Upper lobe of right lung (tissue), 1 donor: ENCODE measurements at regions not wholly inside any gene's neighbourhood (a gene's known extent, or its start where the extent isn't known, plus 50 kb on each side); places are given as distances from the start of the nearest gene placed in this dataset.

Experiments
- ATAC-seq: fragments of 200-7000 bp; cut with Tn5 transposase; one replicate; pipeline ENCODE4 v1.9.1; 2020; ENCODE audit warnings: mild to moderate bottlenecking, moderate library complexity
- DNase-seq: peaks from one replicate; pipeline ENCODE4 v3.0.0-alpha.2; 2020
- H3K27ac ChIP-seq: fragments of 200-600 bp; one replicate; pipeline ENCODE4 v1.8.0; 2022
- H3K27me3 ChIP-seq: fragments of 200-600 bp; one replicate; pipeline ENCODE4 v1.8.0; 2022; ENCODE audit warnings: mild to moderate bottlenecking
- H3K36me3 ChIP-seq: fragments of 200-600 bp; one replicate; pipeline ENCODE4 v1.8.0; 2022
- H3K4me1 ChIP-seq: fragments of 200-600 bp; one replicate; pipeline ENCODE4 v1.8.0; 2022
- H3K4me3 ChIP-seq: fragments of 200-600 bp; one replicate; pipeline ENCODE4 v1.8.0; 2022; ENCODE audit warnings: mild to moderate bottlenecking
- H3K9me3 ChIP-seq: fragments of 200-600 bp; one replicate; pipeline ENCODE4 v1.8.0; 2022
- intact Hi-C: fragments of 100-400 bp; cut with DNase I; formaldehyde crosslinking; loops from one replicate; pipeline ENCODE4 v1.11.0; 2022
- TF ChIP-seq, protein P1 (sequence below): fragments of 200-600 bp; IDR thresholded peaks from one replicate; pipeline ENCODE4 v1.8.0; 2022; ENCODE audit warnings: antibody characterized with exemption
- donor health status: DM: no; HTN: yes; CAD: no; lungs with severe emphysema.

DNA sequence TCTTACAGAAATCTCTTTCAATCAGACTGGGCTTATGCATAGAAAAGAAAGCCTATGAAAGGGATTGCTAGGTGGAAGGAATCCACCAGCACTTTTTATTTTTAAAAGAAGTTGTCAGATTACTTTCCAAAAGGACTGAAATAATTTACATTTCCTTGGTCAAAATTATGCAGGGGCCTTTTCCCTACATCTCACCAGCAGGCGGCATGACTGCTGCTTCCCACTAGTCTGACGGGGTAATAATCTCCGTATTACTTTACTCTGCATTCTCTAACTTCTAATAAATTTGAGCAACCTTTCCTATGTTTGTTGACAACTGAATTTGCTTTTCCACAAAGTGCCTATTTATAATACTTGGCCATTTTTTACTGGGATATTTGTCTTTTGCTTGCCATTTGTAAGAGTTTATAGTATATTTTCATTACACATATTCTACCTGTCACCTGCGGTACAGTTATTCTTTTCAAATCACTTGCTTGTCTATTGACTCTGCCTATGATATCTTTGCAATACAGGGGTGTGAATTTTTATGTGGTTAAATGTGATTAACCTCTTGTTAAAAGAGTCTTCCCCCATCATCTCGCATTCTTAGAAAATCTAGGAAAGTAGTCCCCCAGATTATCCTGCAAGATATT is 51.9 kb upstream of the USP47 start:
- Histone ChIP-seq H3K27ac (no peak overlapping the region), H3K36me3 (no peaks in the 10 kb centered on the region), H3K9me3 (no peaks in the 10 kb centered on the region), H3K4me1 (no peaks in the 10 kb centered on the region), H3K27me3 (no peaks in the 10 kb centered on the region), H3K4me3 (no peak overlapping the region)
- DNase-seq, result no peak
- ATAC-seq, result no peak
- TF ChIP-seq, protein P1, sequence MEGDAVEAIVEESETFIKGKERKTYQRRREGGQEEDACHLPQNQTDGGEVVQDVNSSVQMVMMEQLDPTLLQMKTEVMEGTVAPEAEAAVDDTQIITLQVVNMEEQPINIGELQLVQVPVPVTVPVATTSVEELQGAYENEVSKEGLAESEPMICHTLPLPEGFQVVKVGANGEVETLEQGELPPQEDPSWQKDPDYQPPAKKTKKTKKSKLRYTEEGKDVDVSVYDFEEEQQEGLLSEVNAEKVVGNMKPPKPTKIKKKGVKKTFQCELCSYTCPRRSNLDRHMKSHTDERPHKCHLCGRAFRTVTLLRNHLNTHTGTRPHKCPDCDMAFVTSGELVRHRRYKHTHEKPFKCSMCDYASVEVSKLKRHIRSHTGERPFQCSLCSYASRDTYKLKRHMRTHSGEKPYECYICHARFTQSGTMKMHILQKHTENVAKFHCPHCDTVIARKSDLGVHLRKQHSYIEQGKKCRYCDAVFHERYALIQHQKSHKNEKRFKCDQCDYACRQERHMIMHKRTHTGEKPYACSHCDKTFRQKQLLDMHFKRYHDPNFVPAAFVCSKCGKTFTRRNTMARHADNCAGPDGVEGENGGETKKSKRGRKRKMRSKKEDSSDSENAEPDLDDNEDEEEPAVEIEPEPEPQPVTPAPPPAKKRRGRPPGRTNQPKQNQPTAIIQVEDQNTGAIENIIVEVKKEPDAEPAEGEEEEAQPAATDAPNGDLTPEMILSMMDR, result peak; percentile 43
- intact Hi-C loops, result loop anchor here (5.0 to 10.0 kb wide), 2 partner anchors 485 to 753 kb away; no protein-coding TSS in a partner anchor

DNA sequence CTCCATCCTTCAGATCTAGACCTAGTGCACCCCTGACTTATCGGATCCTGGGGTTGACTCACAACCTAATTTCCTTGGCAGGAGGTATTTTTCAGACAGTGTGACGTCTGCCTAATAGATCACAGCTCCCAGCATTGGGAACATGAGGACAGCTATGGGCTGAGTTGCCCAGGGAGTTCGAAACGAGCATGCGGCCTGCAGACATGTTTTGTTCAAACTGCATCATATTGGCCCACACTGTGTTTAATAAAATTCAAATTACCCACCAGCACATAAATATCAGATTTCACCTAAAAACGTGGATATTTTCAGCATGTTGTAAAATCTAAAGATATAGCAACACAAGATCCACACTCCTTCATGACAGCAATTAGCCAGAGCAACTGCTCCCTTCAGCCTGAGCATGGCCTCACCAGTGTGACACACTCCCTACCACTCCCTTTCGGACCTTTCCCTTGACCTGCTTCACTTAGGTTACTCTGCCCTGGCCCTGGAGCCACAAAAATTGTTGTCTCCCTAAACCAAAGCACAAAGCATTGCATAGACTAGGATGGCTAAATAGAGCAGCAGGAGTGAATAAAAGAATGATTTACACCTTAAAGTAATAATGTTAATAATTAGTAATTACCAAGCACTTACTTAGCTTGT is 53.6 kb upstream of the USP47 start:
- no peak for ATAC-seq
- intact Hi-C loops, result loop anchor here (5.0 kb wide), 1 partner anchor 751 kb away; no protein-coding TSS in a partner anchor
- Histone ChIP-seq H3K36me3 (no peaks in the 10 kb centered on the region), H3K4me1 (no peaks in the 10 kb centered on the region), H3K9me3 (no peaks in the 10 kb centered on the region), H3K27ac (no peak overlapping the region), H3K4me3 (no peak overlapping the region), H3K27me3 (no peaks in the 10 kb centered on the region)
- DNase-seq, result no peak
- TF ChIP-seq, protein P1, result no peak

DNA sequence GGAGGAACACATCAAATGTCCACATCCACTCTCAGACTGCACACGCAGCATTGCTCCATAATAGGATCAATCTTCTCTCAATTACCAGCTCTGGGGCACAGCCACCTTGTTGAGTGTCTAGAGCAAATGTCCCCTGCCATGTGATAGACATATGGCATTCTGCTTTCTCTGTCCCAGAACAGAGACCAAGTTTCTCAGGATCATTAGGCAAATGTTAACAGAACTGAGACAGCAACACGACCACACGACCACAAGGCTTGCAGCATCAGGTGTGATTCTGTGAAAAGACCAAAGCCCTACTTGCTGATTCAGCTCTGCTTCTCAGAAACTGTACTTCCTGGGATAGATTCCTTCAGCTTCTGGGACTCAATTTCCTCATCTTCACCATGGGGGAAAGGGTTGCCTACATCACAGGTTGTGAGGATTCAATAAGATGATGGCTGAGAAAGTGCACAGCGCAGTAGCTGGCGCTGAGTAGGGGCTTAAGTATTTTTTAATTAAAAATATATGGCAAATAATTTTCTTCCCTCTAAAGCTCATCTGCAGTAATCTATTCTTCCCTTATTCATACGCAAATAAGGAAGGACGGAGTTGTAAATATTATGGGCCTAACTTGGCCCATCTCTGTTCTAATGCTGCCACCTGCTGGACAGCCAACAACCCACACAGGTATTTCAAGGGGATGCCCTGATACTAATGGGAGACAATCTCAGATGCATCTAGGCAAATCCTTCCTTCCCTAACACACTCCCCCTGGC is 54.3 kb upstream of the USP47 start:
- Histone ChIP-seq H3K4me1 (no peaks in the 10 kb centered on the region), H3K4me3 (no peak overlapping the region), H3K36me3 (no peaks in the 10 kb centered on the region), H3K27ac (no peak overlapping the region), H3K27me3 (no peaks in the 10 kb centered on the region), H3K9me3 (no peaks in the 10 kb centered on the region)
- DNase-seq (peak; percentile 74), ATAC-seq (peak; percentile 96)
- TF ChIP-seq, protein P1, result peak; percentile 89
- intact Hi-C loops, result loop anchor here (5.0 kb wide), 1 partner anchor 750 kb away; no protein-coding TSS in a partner anchor

DNA sequence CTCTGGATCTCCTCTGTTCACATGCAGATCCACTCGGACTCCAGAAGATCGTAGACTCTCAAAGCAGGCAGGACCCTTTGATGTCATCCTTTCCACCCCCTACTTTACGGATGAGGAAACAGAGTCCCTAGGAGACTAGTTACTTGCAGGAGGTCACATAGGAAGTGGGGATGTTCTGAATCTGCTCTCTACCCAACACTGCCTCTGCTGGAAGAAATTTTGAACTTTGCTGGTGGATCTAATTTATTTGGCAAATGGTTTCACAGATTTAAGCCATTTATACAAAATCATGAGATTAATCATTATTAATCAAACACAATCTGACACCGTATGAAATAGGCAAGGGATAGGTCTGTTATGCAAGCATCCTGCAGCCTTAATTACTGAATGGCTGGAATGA is 55.0 kb upstream of the USP47 start:
- ATAC-seq (peak; percentile 26), DNase-seq (no peak)
- no peak overlapping the region for H3K27ac ChIP-seq

DNA sequence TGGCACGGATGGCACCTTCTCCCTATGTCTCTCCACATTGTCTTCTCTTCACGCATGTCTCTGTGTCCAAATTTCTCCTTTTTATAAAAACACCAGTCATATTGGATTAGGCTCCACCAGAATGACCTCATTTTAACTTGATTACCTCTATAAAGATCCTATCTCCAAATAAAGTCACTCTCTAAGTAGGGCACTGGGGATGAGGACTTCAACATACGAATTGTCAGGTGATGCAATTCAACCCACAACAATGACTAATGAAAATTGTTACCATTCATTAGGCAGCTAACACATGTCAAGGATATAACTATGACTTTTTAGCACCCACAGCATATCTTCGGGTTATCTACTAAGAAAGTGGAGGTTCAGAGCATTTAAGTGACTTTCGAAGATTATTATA is 55.5 kb upstream of the USP47 start:
- Histone ChIP-seq H3K4me1 (no peaks in the 10 kb centered on the region), H3K36me3 (no peaks in the 10 kb centered on the region), H3K27me3 (no peaks in the 10 kb centered on the region), H3K9me3 (no peaks in the 10 kb centered on the region), H3K27ac (no peak overlapping the region), H3K4me3 (no peak overlapping the region)
- intact Hi-C loops, result loop anchor here (5.0 kb wide), 1 partner anchor 749 kb away; no protein-coding TSS in a partner anchor
- TF ChIP-seq, protein P1, result no peak
- DNase-seq, result no peak
- ATAC-seq, result no peak

More for the DNA sequence above, 55.0 kb upstream of the USP47 start:
- Histone ChIP-seq H3K4me3 (no peak overlapping the region), H3K4me1 (no peaks in the 10 kb centered on the region), H3K9me3 (no peaks in the 10 kb centered on the region), H3K36me3 (no peaks in the 10 kb centered on the region), H3K27me3 (no peaks in the 10 kb centered on the region)
- TF ChIP-seq, protein P1, result peak; percentile 50
- intact Hi-C loops, result loop anchor here (5.0 kb wide), 1 partner anchor 749 kb away; no protein-coding TSS in a partner anchor
